Stimulated activated naive B cell treated with anti-CD40 and anti-IgM and Interleukin-4, amounts not matched to agents 10 μg/mL and 1 μg/mL and 100 μg/mL, for 72 hours (primary cell): ENCODE measurements at regions not wholly inside any gene's neighbourhood (a gene's known extent, or its start where the extent isn't known, plus 50 kb on each side); places are given as distances from the start of the nearest gene placed in this dataset.

ENCODE experiments used
- ATAC-seq, 2 donors: fragments of 150-1000 bp; cut with Tn5 transposase; replicated peaks; 2 replicates each; pipeline ENCODE4 v1.10.0; 2021; ENCODE audit warnings: moderate library complexity in 1 of 2
- DNase-seq: peaks from one replicate; pipeline ENCODE4 v3.0.0; 2021
- H3K27ac Mint-ChIP-seq: one replicate; pipeline ENCODE4 v1.8.0; 2022; ENCODE audit warnings: mild to moderate bottlenecking, mixed read lengths
- H3K27me3 Mint-ChIP-seq, 2 donors: one replicate each; pipeline ENCODE4 v1.8.0; 2022; ENCODE audit warnings: mixed read lengths in 2 of 2
- H3K36me3 Mint-ChIP-seq, 2 donors: one replicate each; pipeline ENCODE4 v1.8.0; 2022; ENCODE audit warnings: mixed read lengths in 2 of 2, mild to moderate bottlenecking in 1 of 2
- H3K4me1 Mint-ChIP-seq, 2 donors: one replicate each; pipeline ENCODE4 v1.8.0; 2022; ENCODE audit warnings: mixed read lengths in 2 of 2, mild to moderate bottlenecking in 1 of 2
- H3K4me3 Mint-ChIP-seq, 2 donors: one replicate each; pipeline ENCODE4 v1.8.0; 2022; ENCODE audit warnings: mild to moderate bottlenecking in 2 of 2, mixed read lengths in 2 of 2, moderate library complexity in 1 of 2
- H3K9me3 Mint-ChIP-seq, 2 donors: one replicate each; pipeline ENCODE4 v1.8.0; 2022; ENCODE audit warnings: mixed read lengths in 2 of 2, mild to moderate bottlenecking in 1 of 2

DNA sequence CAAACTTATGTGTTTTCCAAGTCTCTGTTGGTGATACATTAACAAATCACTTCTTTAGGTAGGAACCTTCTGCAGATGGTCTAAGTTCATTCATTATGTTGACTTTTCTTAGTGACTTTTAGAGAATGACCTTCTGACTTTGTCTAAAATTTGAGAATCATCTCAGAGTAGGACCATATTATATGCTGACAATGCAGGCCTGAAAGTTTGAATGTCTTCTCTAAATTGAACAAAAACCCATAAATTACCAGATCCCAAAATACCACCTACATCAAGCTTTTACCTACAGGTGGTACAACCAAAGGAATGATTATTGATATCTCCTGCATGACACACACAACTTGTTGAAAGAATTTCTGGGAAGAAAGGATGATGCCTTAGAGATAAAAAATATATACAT lies 191.5 kb downstream of the SOD2 start:
- DNase-seq = no peak
- Mint-ChIP-seq H3K4me1 (no peaks in the 10 kb centered on the region), H3K9me3 (peaks cover 6 to 8% of the 10 kb centered on the region in 2 donors), H3K27me3 (peaks cover 0 to 7% of the 10 kb centered on the region in 2 donors), H3K36me3 (no peaks in the 10 kb centered on the region), H3K27ac (no peak overlapping the region), H3K4me3 (no peak overlapping the region)
- ATAC-seq = no peak

GRCh38 chr6:159499034-159499433 lies 194.0 kb downstream of the SOD2 start:
- Mint-ChIP-seq H3K27ac (no peak overlapping the region), H3K4me1 (peaks cover 0 to 5% of the 10 kb centered on the region in 2 donors), H3K27me3 (peaks cover 10 to 21% of the 10 kb centered on the region in 2 donors), H3K9me3 (peaks cover 6 to 8% of the 10 kb centered on the region in 2 donors), H3K36me3 (no peaks in the 10 kb centered on the region), H3K4me3 (no peak overlapping the region)
- DNase-seq = no peak
- ATAC-seq = no peak

- no peak overlapping the region for H3K4me3 Mint-ChIP-seq
- no peak for ATAC-seq
Measured at GRCh38 chr6:159494586-159494972, 198.5 kb downstream of the SOD2 start.

GRCh38 chr6:159493898-159494585 lies 199.0 kb downstream of the SOD2 start:
- H3K27ac Mint-ChIP-seq = no peak overlapping the region
- DNase-seq (no peak), ATAC-seq (no peak)
- H3K9me3 Mint-ChIP-seq = peaks cover 6 to 8% of the 10 kb centered on the region in 2 donors
- H3K27me3 Mint-ChIP-seq = peaks cover 16 to 26% of the 10 kb centered on the region in 2 donors
- H3K4me3 Mint-ChIP-seq = no peak overlapping the region
- no peaks in the 10 kb centered on the region for H3K36me3 Mint-ChIP-seq
- peaks cover 0 to 5% of the 10 kb centered on the region in 2 donors for H3K4me1 Mint-ChIP-seq

More at GRCh38 chr6:159494586-159494972, 198.5 kb downstream of the SOD2 start:
- H3K27me3 Mint-ChIP-seq = peaks cover 16 to 26% of the 10 kb centered on the region in 2 donors
- no peak overlapping the region for H3K27ac Mint-ChIP-seq
- peaks cover 6 to 8% of the 10 kb centered on the region in 2 donors for H3K9me3 Mint-ChIP-seq
- DNase-seq = no peak
- H3K4me1 Mint-ChIP-seq = peaks cover 0 to 5% of the 10 kb centered on the region in 2 donors
- no peaks in the 10 kb centered on the region for H3K36me3 Mint-ChIP-seq

DNA sequence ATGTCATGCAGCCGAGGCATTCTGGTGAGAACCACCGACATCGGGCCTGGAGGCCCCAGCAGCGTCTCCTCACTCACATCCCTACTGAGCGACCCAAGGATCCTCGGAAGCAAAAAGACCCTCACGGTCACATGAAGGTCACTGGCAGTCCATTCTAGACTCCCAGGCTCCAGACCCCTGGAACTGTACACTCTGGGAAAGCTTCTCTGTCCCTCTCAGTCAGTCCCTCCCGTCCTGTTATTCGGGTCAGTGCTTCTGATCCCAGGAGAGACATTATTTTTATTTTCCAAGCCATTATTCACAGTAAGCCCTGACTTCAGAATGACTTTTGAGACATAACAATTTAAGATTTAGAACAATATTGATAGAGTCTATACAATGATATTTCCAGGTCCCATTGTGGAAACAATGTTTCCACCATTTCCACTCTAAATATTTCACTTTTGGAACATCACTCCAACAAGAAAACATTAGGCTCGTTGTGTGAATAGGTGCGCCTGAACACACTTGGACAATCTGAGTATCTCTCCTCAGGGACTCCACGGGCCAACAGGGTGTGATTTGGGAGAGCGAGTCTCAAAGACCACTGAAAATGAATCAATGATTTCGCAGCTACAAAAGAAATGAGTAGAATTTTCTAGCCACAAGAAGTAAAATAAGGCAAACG lies 199.7 kb downstream of the SOD2 start:
- Mint-ChIP-seq H3K27me3 (peaks cover 16 to 26% of the 10 kb centered on the region in 2 donors), H3K4me1 (peaks cover 0 to 5% of the 10 kb centered on the region in 2 donors), H3K27ac (no peak overlapping the region), H3K36me3 (no peaks in the 10 kb centered on the region), H3K4me3 (no peak overlapping the region), H3K9me3 (peaks cover 6 to 8% of the 10 kb centered on the region in 2 donors)
- DNase-seq (no peak), ATAC-seq (no peak)

GRCh38 chr6:159490298-159490937 lies 202.6 kb downstream of the SOD2 start:
- DNase-seq (no peak), ATAC-seq (no peak)
- H3K4me1 Mint-ChIP-seq = peaks cover 0 to 5% of the 10 kb centered on the region in 2 donors
- H3K36me3 Mint-ChIP-seq = no peaks in the 10 kb centered on the region
- H3K9me3 Mint-ChIP-seq = no peaks in the 10 kb centered on the region
- H3K27me3 Mint-ChIP-seq = peaks cover 16 to 22% of the 10 kb centered on the region in 2 donors
- no peak overlapping the region for H3K4me3 Mint-ChIP-seq
- H3K27ac Mint-ChIP-seq = no peak overlapping the region

GRCh38 chr6:159487636-159488035 lies 205.4 kb downstream of the SOD2 start:
- H3K27ac Mint-ChIP-seq = no peak overlapping the region
- H3K27me3 Mint-ChIP-seq = peaks cover 13 to 14% of the 10 kb centered on the region in 2 donors
- H3K4me3 Mint-ChIP-seq = no peak overlapping the region
- ATAC-seq (no peak), DNase-seq (no peak)
- H3K9me3 Mint-ChIP-seq = no peaks in the 10 kb centered on the region
- H3K36me3 Mint-ChIP-seq = no peaks in the 10 kb centered on the region
- peaks cover 0 to 9% of the 10 kb centered on the region in 2 donors for H3K4me1 Mint-ChIP-seq

GRCh38 chr6:159483259-159483658 lies 209.8 kb downstream of the SOD2 start:
- no peak overlapping the region for H3K4me3 Mint-ChIP-seq
- no peaks in the 10 kb centered on the region for H3K9me3 Mint-ChIP-seq
- H3K27ac Mint-ChIP-seq = peak overlapping the region; percentile 71
- no peak for DNase-seq
- ATAC-seq = peak in 1 of 2 donors; percentile 64
- no peaks in the 10 kb centered on the region for H3K36me3 Mint-ChIP-seq
- H3K4me1 Mint-ChIP-seq = peaks cover 0 to 11% of the 10 kb centered on the region in 2 donors
- peaks cover 7 to 17% of the 10 kb centered on the region in 2 donors for H3K27me3 Mint-ChIP-seq

- ATAC-seq (no peak), DNase-seq (no peak)
- Mint-ChIP-seq H3K9me3 (no peaks in the 10 kb centered on the region), H3K36me3 (no peaks in the 10 kb centered on the region), H3K4me1 (peaks cover 0 to 11% of the 10 kb centered on the region in 2 donors), H3K27ac (no peak overlapping the region), H3K27me3 (peaks cover 7 to 17% of the 10 kb centered on the region in 2 donors), H3K4me3 (no peak overlapping the region)
Measured at GRCh38 chr6:159481897-159482296, 211.1 kb downstream of the SOD2 start.

- Mint-ChIP-seq H3K27ac (no peak overlapping the region), H3K36me3 (no peaks in the 10 kb centered on the region), H3K4me1 (peaks cover 0 to 11% of the 10 kb centered on the region in 2 donors), H3K9me3 (no peaks in the 10 kb centered on the region), H3K27me3 (peaks cover 7 to 17% of the 10 kb centered on the region in 2 donors), H3K4me3 (no peak overlapping the region)
- ATAC-seq (no peak), DNase-seq (no peak)
Measured at GRCh38 chr6:159480471-159480870, 212.6 kb downstream of the SOD2 start.

- Mint-ChIP-seq H3K27me3 (peaks cover 0 to 17% of the 10 kb centered on the region in 2 donors), H3K4me1 (peaks cover 0 to 11% of the 10 kb centered on the region in 2 donors), H3K36me3 (no peaks in the 10 kb centered on the region), H3K9me3 (no peaks in the 10 kb centered on the region), H3K4me3 (no peak overlapping the region), H3K27ac (no peak overlapping the region)
- DNase-seq = no peak
- no peak for ATAC-seq
Measured at GRCh38 chr6:159479146-159479545, 213.9 kb downstream of the SOD2 start.

- Mint-ChIP-seq H3K4me3 (no peak overlapping the region), H3K9me3 (peaks cover 5 to 9% of the 10 kb centered on the region in 2 donors)
Measured at GRCh38 chr6:159473475-159474263, 219.4 kb downstream of the SOD2 start.

DNA sequence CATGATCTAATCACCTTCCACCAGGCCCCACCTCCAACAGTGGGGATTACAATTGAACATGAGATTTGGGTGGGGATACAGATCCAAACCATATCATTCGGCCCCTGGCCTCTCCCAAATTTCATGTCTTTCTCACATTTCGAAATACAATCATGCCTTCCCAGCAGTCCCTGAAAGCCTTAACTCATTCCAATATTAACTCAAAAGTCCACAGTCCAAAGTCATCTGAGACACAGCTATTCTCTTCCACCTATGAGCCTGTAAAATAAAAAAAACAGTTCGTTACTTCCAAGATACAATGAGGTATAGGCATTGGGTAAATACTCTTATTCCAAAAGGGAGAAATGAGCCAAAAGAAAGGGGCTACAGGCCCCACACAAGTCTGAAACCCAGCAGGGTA lies 222.6 kb downstream of the SOD2 start:
- H3K9me3 Mint-ChIP-seq = peaks cover 5 to 9% of the 10 kb centered on the region in 2 donors
- H3K4me3 Mint-ChIP-seq = no peak overlapping the region
- H3K27me3 Mint-ChIP-seq = no peaks in the 10 kb centered on the region
- H3K4me1 Mint-ChIP-seq = peaks cover 19 to 28% of the 10 kb centered on the region in 2 donors
- H3K36me3 Mint-ChIP-seq = peaks cover 0 to 5% of the 10 kb centered on the region in 2 donors
- ATAC-seq (no peak), DNase-seq (no peak)
- no peak overlapping the region for H3K27ac Mint-ChIP-seq

More at GRCh38 chr6:159473475-159474263, 219.4 kb downstream of the SOD2 start:
- H3K27me3 Mint-ChIP-seq = no peaks in the 10 kb centered on the region
- no peak overlapping the region for H3K27ac Mint-ChIP-seq
- DNase-seq (no peak), ATAC-seq (no peak)
- peaks cover 7 to 10% of the 10 kb centered on the region in 2 donors for H3K4me1 Mint-ChIP-seq
- H3K36me3 Mint-ChIP-seq = peaks cover 0 to 5% of the 10 kb centered on the region in 2 donors

DNA sequence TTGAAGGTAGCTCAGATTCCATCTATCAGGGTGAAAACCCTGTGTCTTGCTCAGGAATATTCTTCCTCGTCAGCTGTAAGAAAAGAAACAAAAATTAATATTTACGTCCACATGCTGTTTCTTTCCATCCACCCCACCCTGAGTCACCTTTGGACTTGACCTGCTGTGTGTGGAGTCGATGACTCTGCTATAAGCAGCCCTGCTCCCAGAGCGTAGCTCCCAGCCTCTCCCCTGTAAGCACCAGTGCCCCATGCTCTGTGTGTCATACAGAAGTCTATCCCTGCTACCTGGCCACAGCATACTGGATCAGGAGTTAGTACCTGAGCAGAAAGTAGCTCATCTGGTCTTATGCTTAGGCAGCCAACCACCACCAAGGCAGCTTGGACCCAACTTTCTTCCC lies 223.6 kb downstream of the SOD2 start:
- Mint-ChIP-seq H3K27ac (no peak overlapping the region), H3K9me3 (peaks cover 5 to 9% of the 10 kb centered on the region in 2 donors), H3K4me3 (no peak overlapping the region), H3K4me1 (peaks cover 19 to 28% of the 10 kb centered on the region in 2 donors), H3K36me3 (peaks cover 0 to 5% of the 10 kb centered on the region in 2 donors), H3K27me3 (no peaks in the 10 kb centered on the region)
- DNase-seq (no peak), ATAC-seq (no peak)
